ENCODE measurements at regions not wholly inside any gene's neighbourhood (a gene's known extent, or its start where the extent isn't known, plus 50 kb on each side); places are given as distances from the start of the nearest gene placed in this dataset.

DNA sequence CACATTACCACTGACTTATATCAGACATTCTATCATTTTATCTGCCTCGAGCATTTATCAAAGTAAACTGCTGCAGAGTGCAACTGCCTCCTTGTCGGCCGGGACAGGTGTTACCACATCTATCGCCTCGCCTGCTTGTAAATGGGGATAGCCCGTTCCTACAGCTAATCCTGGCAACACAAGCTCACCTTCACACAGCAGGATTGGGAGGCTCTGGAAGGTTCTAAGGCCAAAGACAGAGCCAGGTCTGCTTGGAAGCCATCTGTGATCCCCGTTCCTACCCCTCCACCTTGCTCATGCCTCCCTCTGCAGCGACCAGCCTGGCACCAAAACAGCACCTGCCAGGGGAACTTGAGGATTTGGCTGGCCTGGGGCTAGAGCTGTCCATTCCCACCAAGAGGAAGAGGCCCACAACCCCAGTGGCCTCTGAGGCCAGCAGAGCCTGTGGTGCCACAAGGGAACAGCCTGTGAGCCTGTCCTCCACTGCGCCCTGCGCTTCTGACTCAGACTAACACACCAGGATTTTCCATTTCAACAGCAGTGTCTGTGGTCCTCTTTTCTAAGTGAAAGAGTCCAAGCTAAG lies 114.8 kb upstream of the DIO3 start:
- no peak for ATAC-seq
- Histone ChIP-seq H3K27me3 (peaks cover 0 to 32% of the 10 kb centered on the region in 2 donors), H3K36me3 (no peaks in the 10 kb centered on the region), H3K4me1 (no peaks in the 10 kb centered on the region), H3K27ac (no peak overlapping the region), H3K9me3 (no peaks in the 10 kb centered on the region), H3K4me3 (no peak overlapping the region)
- peak in 1 of 4 donors; percentile 54 for DNase-seq
- intact Hi-C loops (cut with DNase I): no loop called here
- TF ChIP-seq, protein P1, sequence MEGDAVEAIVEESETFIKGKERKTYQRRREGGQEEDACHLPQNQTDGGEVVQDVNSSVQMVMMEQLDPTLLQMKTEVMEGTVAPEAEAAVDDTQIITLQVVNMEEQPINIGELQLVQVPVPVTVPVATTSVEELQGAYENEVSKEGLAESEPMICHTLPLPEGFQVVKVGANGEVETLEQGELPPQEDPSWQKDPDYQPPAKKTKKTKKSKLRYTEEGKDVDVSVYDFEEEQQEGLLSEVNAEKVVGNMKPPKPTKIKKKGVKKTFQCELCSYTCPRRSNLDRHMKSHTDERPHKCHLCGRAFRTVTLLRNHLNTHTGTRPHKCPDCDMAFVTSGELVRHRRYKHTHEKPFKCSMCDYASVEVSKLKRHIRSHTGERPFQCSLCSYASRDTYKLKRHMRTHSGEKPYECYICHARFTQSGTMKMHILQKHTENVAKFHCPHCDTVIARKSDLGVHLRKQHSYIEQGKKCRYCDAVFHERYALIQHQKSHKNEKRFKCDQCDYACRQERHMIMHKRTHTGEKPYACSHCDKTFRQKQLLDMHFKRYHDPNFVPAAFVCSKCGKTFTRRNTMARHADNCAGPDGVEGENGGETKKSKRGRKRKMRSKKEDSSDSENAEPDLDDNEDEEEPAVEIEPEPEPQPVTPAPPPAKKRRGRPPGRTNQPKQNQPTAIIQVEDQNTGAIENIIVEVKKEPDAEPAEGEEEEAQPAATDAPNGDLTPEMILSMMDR (IDR thresholded peaks at IDR 0.05): no peak

DNA sequence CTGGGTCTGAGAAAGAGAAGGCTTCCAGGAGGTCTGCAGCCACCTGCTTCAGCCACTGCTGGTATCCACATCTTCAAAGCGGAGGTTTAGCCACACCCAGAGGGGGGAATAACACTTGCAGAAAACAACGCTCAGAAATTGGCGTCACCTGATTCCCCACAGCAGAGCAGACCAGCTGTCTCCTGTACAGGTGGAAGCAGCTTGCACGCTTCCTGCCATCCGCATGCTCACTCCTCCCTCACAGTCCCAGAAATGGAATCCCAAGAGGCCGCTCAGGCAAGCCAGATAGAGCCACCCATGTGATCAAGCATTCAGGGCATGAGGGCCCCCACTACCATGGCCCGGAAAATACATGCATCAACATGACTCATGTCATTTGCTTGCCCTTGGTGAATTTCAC lies 112.2 kb upstream of the DIO3 start:
- H3K27ac ChIP-seq: no peak overlapping the region
- TF ChIP-seq, protein P1 (IDR thresholded peaks at IDR 0.05): no peak
- peaks cover 0 to 47% of the 10 kb centered on the region in 2 donors for H3K27me3 ChIP-seq
- no peaks in the 10 kb centered on the region for H3K9me3 ChIP-seq
- intact Hi-C loops (cut with DNase I): no loop called here
- ATAC-seq (no peak), DNase-seq (no peak)
- no peaks in the 10 kb centered on the region for H3K4me1 ChIP-seq
- H3K4me3 ChIP-seq: no peak overlapping the region
- no peaks in the 10 kb centered on the region for H3K36me3 ChIP-seq

- TF ChIP-seq, protein P1 (IDR thresholded peaks at IDR 0.05): no peak
- intact Hi-C loops (cut with DNase I): no loop called here
- no peaks in the 10 kb centered on the region for H3K36me3 ChIP-seq
- H3K9me3 ChIP-seq: no peaks in the 10 kb centered on the region
- DNase-seq: no peak
- ATAC-seq: no peak
- H3K27ac ChIP-seq: no peak overlapping the region
- H3K4me1 ChIP-seq: no peaks in the 10 kb centered on the region
- H3K27me3 ChIP-seq: peaks cover 13 to 66% of the 10 kb centered on the region in 2 donors
- H3K4me3 ChIP-seq: no peak overlapping the region
Observed at GRCh38 chr14:101451166-101451565, 110.1 kb upstream of the DIO3 start.

DNA sequence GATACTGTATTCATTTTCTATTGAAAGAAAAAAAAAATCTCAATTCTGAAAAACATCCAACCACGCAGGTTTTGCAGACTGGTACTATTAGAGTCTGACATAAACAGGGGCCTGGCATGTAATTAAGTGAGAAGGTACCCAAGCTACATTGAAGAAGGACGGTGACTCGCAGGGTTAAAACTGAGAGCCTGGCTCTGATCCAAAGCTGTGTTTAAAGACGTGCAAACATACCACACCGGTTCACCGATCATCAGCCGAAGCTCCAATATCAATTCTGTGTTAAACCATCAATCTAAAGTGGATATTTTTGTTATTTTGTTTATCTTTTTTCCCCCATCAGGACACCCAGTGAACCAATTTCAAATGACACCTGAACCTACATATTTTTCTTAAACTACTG lies 108.1 kb upstream of the DIO3 start:
- Histone ChIP-seq H3K4me1 (no peaks in the 10 kb centered on the region), H3K27me3 (peaks cover 30 to 72% of the 10 kb centered on the region in 2 donors), H3K4me3 (no peak overlapping the region), H3K27ac (no peak overlapping the region), H3K36me3 (no peaks in the 10 kb centered on the region), H3K9me3 (no peaks in the 10 kb centered on the region)
- ATAC-seq (no peak), DNase-seq (no peak)
- TF ChIP-seq, protein P1 (IDR thresholded peaks at IDR 0.05): no peak
- intact Hi-C loops (cut with DNase I): no loop called here

DNA sequence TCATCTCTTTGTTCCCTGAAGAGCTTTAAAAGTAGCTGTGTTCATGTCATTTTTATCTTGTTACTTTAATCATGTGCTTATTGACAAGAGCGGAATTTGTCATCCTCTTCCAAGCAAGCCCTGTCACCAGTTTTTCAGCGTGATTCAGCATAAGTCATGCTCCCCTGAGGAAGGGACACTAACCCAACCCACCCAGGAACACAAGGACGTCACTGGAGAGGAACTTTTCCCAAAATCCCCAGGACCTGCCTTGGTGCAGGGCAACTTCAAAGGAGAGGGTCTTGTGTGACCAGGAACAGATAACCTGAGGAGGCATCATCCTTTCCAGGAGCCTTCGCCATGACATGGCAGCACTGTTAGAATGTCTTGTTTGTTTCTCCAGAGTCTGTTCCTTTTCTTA lies 107.1 kb upstream of the DIO3 start:
- Histone ChIP-seq H3K4me3 (no peak overlapping the region), H3K4me1 (peaks cover 0 to 6% of the 10 kb centered on the region in 2 donors), H3K27me3 (peaks cover 40 to 74% of the 10 kb centered on the region in 2 donors), H3K27ac (no peak overlapping the region), H3K36me3 (no peaks in the 10 kb centered on the region), H3K9me3 (no peaks in the 10 kb centered on the region)
- intact Hi-C loops (cut with DNase I): no loop called here
- ATAC-seq: no peak
- TF ChIP-seq, protein P1 (IDR thresholded peaks at IDR 0.05): no peak
- no peak for DNase-seq

Measured in left lung (tissue), 4 donors.